H1 (cell line): ENCODE measurements at regions not wholly inside any gene's neighbourhood (a gene's known extent, or its start where the extent isn't known, plus 50 kb on each side); places are given as distances from the start of the nearest gene placed in this dataset.

Experiments used
- CHD1 ChIP-seq: IDR thresholded peaks from 2 replicates; pipeline ENCODE4 v1.6.1; 2012; ENCODE audit warnings: low read depth, low read length, improper control_type of control experiment
- CREB1 ChIP-seq: IDR thresholded peaks from 2 replicates; pipeline ENCODE4 v1.6.1; 2012; ENCODE audit warnings: inconsistent platforms
- CTCF ChIP-seq, 3 experiments: IDR thresholded peaks; 1 replicate in 2 of 3; 2 replicates in 1 of 3; pipeline versions ENCODE4 v1.5.1 to v1.6.1; 2011; ENCODE audit warnings: low read length in 3 of 3, mild to moderate bottlenecking in 3 of 3, inconsistent platforms in 2 of 3, low read depth in 1 of 3, moderate library complexity in 1 of 3; ENCODE audit not compliant: insufficient read depth in 1 of 3; ENCODE audit errors: control extremely low read depth in 1 of 3
- TBP ChIP-seq: IDR thresholded peaks from 2 replicates; pipeline ENCODE4 v1.6.1; 2011; ENCODE audit warnings: low read depth, low read length, improper control_type of control experiment

- no peak for TF ChIP-seq CTCF (IDR thresholded peaks at IDR 0.05; ENCODE audit: control extremely low read depth in 1 of 3, insufficient read depth in 1 of 3, low read depth in 1 of 3, low read length in 3 of 3)
- no peak for TF ChIP-seq CREB1
- no peak for TF ChIP-seq CHD1
- no peak for TF ChIP-seq TBP
Observed at GRCh38 chr5:163735069-163735468, 229.7 kb downstream of the MAT2B start (continued).
